DND-41 (cell line): ENCODE measurements at regions not wholly inside any gene's neighbourhood (a gene's known extent, or its start where the extent isn't known, plus 50 kb on each side); places are given as distances from the start of the nearest gene placed in this dataset.

Source experiments
- CTCF ChIP-seq: IDR thresholded peaks from 2 replicates; pipeline ENCODE4 v1.5.1; 2012; ENCODE audit warnings: borderline replicate concordance, low read length, moderate library complexity, mild to moderate bottlenecking; ENCODE audit not compliant: poor library complexity, severe bottlenecking; ENCODE audit errors: extremely low read depth
- EZH2 ChIP-seq: IDR thresholded peaks from 3 replicates; pipeline ENCODE4 v1.6.1; 2012; ENCODE audit warnings: borderline replicate concordance, low read depth, mild to moderate bottlenecking, moderate library complexity, low read length, inconsistent platforms; ENCODE audit not compliant: severe bottlenecking

GRCh38 chr1:182297335-182297734 lies 94.3 kb downstream of the GLUL start:
- TF ChIP-seq CTCF, result no peak
- TF ChIP-seq EZH2, result no peak
